GM21528 (cell line): ENCODE measurements at regions not wholly inside any gene's neighbourhood (a gene's known extent, or its start where the extent isn't known, plus 50 kb on each side); places are given as distances from the start of the nearest gene placed in this dataset.

Source experiments
- ATAC-seq: cut with Tn5 transposase; IDR thresholded peaks from one replicate; pipeline ENCODE4 v1.9.1; 2021; ENCODE audit warnings: mild to moderate bottlenecking, moderate library complexity; ENCODE audit not compliant: unreplicated experiment, low FRiP score

DNA sequence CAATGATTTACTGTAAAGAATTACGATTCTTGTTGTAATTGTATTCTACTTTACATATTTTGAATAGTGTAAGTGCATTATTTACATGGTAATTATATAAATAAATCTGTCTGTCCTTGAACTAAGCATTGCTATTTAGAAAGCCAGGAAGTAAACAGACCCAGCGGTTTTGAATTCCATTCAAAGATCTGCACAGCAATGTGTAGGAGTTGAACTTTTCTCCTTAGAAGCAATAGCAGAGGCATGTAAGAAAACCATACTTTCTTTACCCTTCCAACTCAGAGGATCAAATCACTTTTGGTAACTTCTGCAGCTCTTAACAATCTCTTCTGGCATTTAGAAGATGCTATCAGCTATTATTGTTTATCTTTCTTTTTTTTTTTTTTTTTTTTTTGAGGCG, 109.2 kb upstream of the VRK2 start:
- ATAC-seq = no peak

DNA sequence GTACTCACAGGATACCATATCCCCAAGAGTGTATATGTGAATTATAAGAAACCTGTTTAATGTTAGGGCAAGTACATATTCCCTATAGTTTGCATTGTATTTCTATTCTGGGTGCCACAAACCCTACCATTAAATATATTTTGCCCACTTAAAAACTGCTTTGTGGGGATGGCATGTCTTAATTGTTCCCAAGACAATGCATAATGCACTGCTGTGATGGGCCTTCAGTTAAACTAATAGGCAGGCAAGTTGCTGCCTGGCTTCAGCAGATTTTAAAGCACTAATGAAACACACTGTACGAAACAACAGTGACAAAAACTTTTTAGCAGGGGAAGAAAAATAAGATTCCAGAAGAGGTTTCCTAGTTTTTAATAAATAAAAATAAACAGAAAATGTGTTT, 104.8 kb upstream of the VRK2 start:
- ATAC-seq = no peak

DNA sequence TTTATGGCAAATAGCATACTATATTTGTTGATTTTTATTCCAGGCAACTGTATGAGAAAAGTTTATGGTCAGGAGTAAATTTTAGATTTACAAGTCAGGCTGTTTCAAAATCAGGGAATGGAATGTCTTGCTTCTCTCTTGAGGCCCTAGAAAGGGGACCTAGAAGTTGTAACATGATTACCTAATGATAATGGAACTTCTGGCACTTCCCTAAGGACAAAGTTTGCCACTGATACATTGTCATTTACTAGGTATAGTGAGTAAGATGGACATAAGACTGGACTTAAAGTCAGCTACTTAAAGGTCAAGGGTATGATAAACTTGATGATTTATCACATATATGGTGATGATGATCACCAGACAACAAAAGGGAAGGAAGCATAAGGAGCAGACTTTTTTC, 103.3 kb upstream of the VRK2 start:
- ATAC-seq = no peak

DNA sequence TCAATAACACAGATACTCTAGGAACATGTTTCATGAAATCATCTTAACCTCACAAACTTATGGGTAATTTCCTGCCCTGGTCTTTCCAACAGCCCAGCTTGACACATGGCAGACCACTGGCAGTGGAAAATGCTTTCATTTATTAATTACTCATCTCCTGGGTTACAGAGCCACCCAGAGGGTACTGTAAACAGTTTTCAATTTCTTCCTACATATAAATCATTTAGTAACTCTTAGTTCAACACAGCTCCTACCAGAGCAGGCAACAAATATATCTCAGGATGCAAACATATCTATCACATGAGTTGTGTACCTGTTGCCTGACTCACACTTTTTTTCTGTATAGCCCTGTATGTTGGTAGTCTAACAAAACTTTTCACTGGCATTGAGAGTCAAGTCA, 99.2 kb upstream of the VRK2 start:
- ATAC-seq = no peak

DNA sequence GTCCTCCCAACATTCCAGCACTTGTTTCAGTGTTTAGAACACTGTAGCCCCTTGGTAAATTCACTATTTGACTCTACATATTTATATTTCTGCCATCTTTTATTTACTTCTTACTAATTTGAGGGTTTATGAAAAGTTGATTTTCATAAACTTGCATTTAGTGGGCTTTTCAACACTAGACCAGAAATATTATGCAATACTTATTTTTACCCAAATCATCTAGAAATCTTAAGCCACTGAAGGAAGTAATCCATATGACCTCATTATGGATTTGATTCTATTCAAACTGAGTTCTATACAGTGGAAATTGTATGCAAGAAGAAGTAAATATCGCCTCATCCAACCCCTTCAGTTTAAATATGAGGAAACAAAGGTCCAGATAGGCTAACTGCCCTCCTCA, 92.6 kb upstream of the VRK2 start:
- no peak for ATAC-seq

DNA sequence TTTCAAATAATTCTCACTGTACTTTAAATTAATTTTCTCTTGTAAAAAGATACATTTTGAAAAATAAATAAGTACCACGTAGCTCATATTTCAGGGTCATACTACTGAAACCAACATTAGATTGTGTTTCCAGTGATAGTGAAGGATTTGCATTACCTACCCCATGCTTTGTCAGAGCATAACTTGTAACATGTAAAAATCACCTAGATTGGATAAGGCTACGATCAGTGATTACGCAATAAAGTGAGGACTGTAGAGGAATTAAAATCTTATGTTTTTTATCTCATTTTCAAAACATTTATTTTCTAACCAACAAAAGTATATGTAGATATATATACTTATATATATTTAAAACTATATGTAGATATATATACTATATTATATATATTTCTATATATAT, 89.4 kb upstream of the VRK2 start:
- ATAC-seq = no peak

GRCh38 chr2:57959390-57959789, 87.2 kb upstream of the VRK2 start:
- ATAC-seq = no peak

DNA sequence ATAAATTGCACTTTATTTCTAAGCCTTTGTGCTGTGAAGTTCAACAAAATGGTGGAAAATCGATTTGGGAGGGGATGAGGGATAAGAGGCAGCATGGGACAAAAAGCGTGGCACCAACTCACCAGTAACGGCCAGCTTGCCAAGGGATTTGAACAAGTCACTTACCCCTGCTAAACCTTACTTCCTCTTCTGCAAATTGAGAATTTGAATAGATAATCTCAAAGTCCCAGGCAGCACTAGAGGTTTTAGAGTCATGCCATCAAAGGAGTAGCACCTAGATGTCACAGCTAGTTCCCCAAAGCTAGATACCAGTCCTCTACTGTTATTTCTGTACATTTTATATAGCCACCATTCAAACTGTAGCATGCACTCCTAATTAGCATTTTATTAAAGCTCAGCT, 83.7 kb upstream of the VRK2 start:
- ATAC-seq = no peak

- ATAC-seq = no peak
Observed at GRCh38 chr2:57965219-57965618, 81.4 kb upstream of the VRK2 start.

DNA sequence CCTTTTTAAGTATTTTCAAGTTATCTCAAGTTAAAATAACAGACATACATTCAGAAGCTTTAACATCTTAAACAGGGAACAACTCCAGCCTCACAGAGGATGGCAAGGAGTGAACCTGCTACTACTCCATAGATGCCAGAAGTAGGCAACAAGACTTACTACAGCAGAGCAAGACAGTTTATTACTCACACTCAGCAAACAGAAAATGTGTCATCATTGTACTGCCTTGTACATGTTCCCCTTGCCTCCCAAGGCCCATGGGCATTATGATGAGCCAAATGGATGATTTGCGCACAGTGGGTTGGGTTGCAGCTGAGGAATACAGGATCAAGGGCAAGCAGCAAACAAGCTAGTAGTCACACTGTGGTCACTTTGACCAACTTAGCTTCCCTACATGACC, 80.6 kb upstream of the VRK2 start:
- ATAC-seq = no peak

GRCh38 chr2:57973621-57974186, 72.9 kb upstream of the VRK2 start:
- no peak for ATAC-seq

DNA sequence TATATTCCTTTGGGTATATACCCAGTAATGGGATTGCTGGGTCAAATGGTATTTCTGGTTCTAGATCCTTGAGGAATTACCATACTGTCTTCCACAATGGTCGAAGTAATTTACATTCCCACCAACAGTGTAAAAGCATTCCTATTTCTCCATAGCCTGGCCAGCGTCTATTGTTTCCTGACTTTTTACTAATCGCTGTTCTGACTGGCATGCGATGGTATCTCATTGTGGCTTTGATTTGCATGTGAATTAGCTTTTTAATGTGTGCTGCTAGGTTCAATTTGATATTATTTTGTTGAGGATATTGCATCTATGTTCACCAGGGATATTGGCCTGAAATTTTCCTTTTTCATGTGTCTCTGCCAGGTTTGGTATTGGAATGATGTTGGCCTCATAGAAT, 67.4 kb upstream of the VRK2 start:
- ATAC-seq = no peak

GRCh38 chr2:57981083-57981768, 65.4 kb upstream of the VRK2 start:
- no peak for ATAC-seq

DNA sequence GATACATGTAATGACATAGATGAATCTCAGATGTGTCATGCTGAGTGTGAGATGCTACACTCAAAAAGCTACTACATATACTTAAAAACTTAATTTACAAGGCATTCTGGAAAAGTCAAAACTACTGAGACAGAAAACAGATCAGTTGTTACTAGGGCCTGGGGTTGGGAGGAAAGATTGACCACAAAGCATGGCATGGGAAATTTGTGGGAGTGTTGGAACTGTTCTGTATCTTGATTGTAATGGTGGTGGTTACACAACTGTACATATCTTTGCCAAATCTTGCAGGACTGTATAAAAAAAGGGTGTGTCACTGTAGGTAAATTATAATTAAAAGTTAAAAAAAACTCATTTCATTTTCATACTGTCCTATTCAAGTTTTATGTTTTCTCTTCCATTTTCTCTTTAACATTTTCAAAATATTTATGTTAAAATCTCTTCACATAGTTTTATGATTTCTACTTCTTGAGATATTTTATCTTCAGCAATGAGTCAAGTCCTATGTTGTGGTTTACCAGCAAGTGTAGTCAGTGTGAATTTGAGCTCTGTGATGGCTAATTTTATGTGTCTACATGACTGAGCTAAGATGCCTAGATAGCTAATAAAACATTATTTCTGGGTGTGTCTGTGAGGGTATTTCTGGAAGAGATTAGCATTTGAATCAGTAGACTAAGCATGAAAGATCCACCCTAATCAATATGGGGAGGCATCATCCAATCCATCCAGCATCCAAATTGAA, 58.6 kb upstream of the VRK2 start:
- ATAC-seq = no peak

GRCh38 chr2:57990118-57990725, 56.4 kb upstream of the VRK2 start:
- ATAC-seq = no peak
